ENCODE measurements at regions not wholly inside any gene's neighbourhood (a gene's known extent, or its start where the extent isn't known, plus 50 kb on each side); places are given as distances from the start of the nearest gene placed in this dataset.

- no peak for FAIRE-seq
- H3K4me1 ChIP-seq (ENCODE audit: control insufficient read depth, extremely low read depth, insufficient read depth, low read length) = no peaks in the 10 kb centered on the region
- dilution Hi-C loops (cut with MboI; ENCODE audit: extremely low pct_ligation_motif_present, low sequenced_read_pairs) = no loop called here
These were observed 417.7 kb downstream of the TAF11L14 start for GRCh38 chr5:18051953-18052352.

GRCh38 chr5:18052569-18052968, 418.3 kb downstream of the TAF11L14 start:
- Histone ChIP-seq H4K20me1 (ENCODE audit: control insufficient read depth, extremely low read depth, insufficient read depth, low read length) (no peaks in the 10 kb centered on the region), H3K4me1 (ENCODE audit: control insufficient read depth, extremely low read depth, insufficient read depth, low read length) (no peaks in the 10 kb centered on the region), H3K27me3 (ENCODE audit: control insufficient read depth, extremely low read depth, insufficient read depth, low read length) (no peaks in the 10 kb centered on the region), H3K4me3 (ENCODE audit: control insufficient read depth in 2 of 3, extremely low read depth in 1 of 3, insufficient read depth in 2 of 3, low read depth in 1 of 3, low read length in 3 of 3) (no peak overlapping the region), H3K9ac (ENCODE audit: control insufficient read depth, extremely low read depth, insufficient read depth, low read length) (no peak overlapping the region), H3K27ac (ENCODE audit: control insufficient read depth, insufficient read depth, low read length) (no peak overlapping the region), H2AFZ (ENCODE audit: control insufficient read depth, low read length) (no peak overlapping the region), H3K9me3 (ENCODE audit: control insufficient read depth, low read depth, low read length) (no peaks in the 10 kb centered on the region), H3K4me2 (ENCODE audit: control insufficient read depth, extremely low read depth, insufficient read depth, low read depth, low read length) (no peak overlapping the region), H3K36me3 (ENCODE audit: control insufficient read depth in 2 of 2, extremely low read depth in 1 of 2, insufficient read depth in 2 of 2, low read length in 2 of 2) (no peaks in the 10 kb centered on the region), H3K9me1 (ENCODE audit: control insufficient read depth, extremely low read depth, insufficient read depth, low read length) (no peaks in the 10 kb centered on the region), H3K79me2 (ENCODE audit: control insufficient read depth, insufficient read depth, low read length) (no peaks in the 10 kb centered on the region)
- no peak for FAIRE-seq
- TF ChIP-seq EZH2 (IDR thresholded peaks at IDR 0.05; ENCODE audit: low read length) (no peak), CTCF (optimal IDR thresholded peaks at IDR 0.05 in 1 of 3, IDR thresholded peaks at IDR 0.05 in 1 of 3, conservative IDR thresholded peaks at IDR 0.05 in 1 of 3; ENCODE audit: extremely low read depth in 1 of 3, insufficient read depth in 2 of 3, low read length in 3 of 3) (no peak)
- no peak for DNase-seq (ENCODE audit: low read depth, low spot score)
- dilution Hi-C loops (cut with MboI; ENCODE audit: extremely low pct_ligation_motif_present, low sequenced_read_pairs) = no loop called here

More at GRCh38 chr5:18051953-18052352, 417.7 kb downstream of the TAF11L14 start:
- no peak for DNase-seq (ENCODE audit: low read depth, low spot score)
- Histone ChIP-seq H4K20me1 (ENCODE audit: control insufficient read depth, extremely low read depth, insufficient read depth, low read length) (no peaks in the 10 kb centered on the region), H3K4me3 (ENCODE audit: control insufficient read depth in 2 of 3, extremely low read depth in 1 of 3, insufficient read depth in 2 of 3, low read depth in 1 of 3, low read length in 3 of 3) (no peak overlapping the region), H3K9me1 (ENCODE audit: control insufficient read depth, extremely low read depth, insufficient read depth, low read length) (no peaks in the 10 kb centered on the region), H3K4me2 (ENCODE audit: control insufficient read depth, extremely low read depth, insufficient read depth, low read depth, low read length) (no peak overlapping the region), H3K27ac (ENCODE audit: control insufficient read depth, insufficient read depth, low read length) (no peak overlapping the region), H3K79me2 (ENCODE audit: control insufficient read depth, insufficient read depth, low read length) (no peaks in the 10 kb centered on the region), H3K36me3 (ENCODE audit: control insufficient read depth in 2 of 2, extremely low read depth in 1 of 2, insufficient read depth in 2 of 2, low read length in 2 of 2) (no peaks in the 10 kb centered on the region), H3K9ac (ENCODE audit: control insufficient read depth, extremely low read depth, insufficient read depth, low read length) (no peak overlapping the region), H2AFZ (ENCODE audit: control insufficient read depth, low read length) (no peak overlapping the region), H3K27me3 (ENCODE audit: control insufficient read depth, extremely low read depth, insufficient read depth, low read length) (no peaks in the 10 kb centered on the region), H3K9me3 (ENCODE audit: control insufficient read depth, low read depth, low read length) (no peaks in the 10 kb centered on the region)
- TF ChIP-seq CTCF (optimal IDR thresholded peaks at IDR 0.05 in 1 of 3, IDR thresholded peaks at IDR 0.05 in 1 of 3, conservative IDR thresholded peaks at IDR 0.05 in 1 of 3; ENCODE audit: extremely low read depth in 1 of 3, insufficient read depth in 2 of 3, low read length in 3 of 3) (no peak), EZH2 (IDR thresholded peaks at IDR 0.05; ENCODE audit: low read length) (no peak)
